Activated naive CD8-positive, alpha-beta T cell (primary cell): ENCODE measurements at regions not wholly inside any gene's neighbourhood (a gene's known extent, or its start where the extent isn't known, plus 50 kb on each side); places are given as distances from the start of the nearest gene placed in this dataset.

ENCODE experiments used
- H3K27ac Mint-ChIP-seq: one replicate; pipeline ENCODE4 v1.8.0; 2021; ENCODE audit warnings: mixed read lengths
- H3K27me3 Mint-ChIP-seq: one replicate; pipeline ENCODE4 v1.8.0; 2021; ENCODE audit warnings: mixed read lengths
- H3K36me3 Mint-ChIP-seq: one replicate; pipeline ENCODE4 v1.8.0; 2021; ENCODE audit warnings: mixed read lengths
- H3K4me1 Mint-ChIP-seq: one replicate; pipeline ENCODE4 v1.8.0; 2021; ENCODE audit warnings: low read depth, mixed read lengths
- H3K4me3 Mint-ChIP-seq: one replicate; pipeline ENCODE4 v1.8.0; 2021; ENCODE audit warnings: mild to moderate bottlenecking, mixed read lengths
- H3K9me3 Mint-ChIP-seq: one replicate; pipeline ENCODE4 v1.8.0; 2021; ENCODE audit warnings: low read depth, mixed read lengths

DNA sequence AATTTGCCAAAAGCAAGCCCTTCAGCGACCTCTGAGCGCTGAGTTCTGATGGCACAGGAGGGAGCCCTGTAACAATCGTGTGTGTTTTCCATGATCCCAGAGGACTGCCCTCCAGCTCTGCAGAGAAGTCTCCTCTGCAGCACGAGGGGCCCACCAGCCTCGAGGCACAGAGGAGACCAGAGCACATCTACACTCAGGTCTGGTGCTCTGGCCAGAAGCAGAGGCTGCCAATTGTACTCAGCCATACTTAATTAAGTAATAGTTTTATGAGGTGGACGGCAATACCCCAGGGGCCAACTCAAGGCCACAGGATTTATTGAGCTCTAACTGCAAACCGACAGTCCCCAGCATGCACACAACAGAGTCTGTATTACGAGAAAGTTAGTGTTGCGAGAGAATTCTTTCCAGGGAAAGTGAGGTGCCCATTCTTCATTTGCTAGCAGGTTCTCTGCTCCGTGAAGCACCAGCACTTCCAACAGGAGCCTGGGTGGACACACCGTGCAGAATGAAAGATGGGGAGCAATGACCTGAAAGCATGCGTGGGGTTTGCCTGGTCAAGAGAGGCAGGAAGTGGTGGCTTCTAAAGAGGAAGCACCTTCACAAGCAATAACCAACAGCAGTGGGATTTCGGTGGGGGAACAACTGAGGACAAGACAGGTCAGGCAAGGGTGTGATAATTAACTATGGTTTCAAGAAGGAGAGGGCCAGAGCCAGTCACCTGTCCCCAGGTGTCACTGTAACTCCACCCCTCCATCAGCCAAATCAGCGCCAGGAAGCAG lies 92.8 kb upstream of the FOXC1 start:
- Mint-ChIP-seq H3K27ac (no peak overlapping the region), H3K36me3 (peaks cover 5% of the 10 kb centered on the region), H3K4me1 (peaks cover 2% of the 10 kb centered on the region), H3K9me3 (no peaks in the 10 kb centered on the region), H3K27me3 (no peaks in the 10 kb centered on the region), H3K4me3 (no peak overlapping the region)

DNA sequence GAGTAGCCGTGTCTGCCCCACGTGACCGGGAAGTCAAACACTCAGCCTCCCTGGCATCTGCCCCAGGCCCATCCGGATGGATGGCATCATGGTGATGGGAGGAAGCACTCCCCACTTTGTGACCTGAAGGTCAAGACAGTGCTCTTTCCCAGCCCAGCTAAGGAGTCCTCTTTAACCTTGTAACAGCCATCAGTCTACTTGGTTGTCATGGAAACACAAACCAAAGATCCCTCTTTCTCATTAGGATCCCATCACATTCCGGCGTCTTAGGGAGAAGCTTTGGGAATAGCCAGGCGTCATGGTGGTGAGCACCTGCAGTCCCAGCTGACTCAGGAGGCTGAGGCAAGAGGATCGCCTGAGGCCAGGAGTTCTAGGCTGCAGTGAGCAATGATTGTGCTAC lies 90.9 kb upstream of the FOXC1 start:
- Mint-ChIP-seq H3K4me1 (peaks cover 4% of the 10 kb centered on the region), H3K4me3 (no peak overlapping the region), H3K9me3 (no peaks in the 10 kb centered on the region), H3K27ac (no peak overlapping the region), H3K27me3 (no peaks in the 10 kb centered on the region), H3K36me3 (peaks cover 5% of the 10 kb centered on the region)

DNA sequence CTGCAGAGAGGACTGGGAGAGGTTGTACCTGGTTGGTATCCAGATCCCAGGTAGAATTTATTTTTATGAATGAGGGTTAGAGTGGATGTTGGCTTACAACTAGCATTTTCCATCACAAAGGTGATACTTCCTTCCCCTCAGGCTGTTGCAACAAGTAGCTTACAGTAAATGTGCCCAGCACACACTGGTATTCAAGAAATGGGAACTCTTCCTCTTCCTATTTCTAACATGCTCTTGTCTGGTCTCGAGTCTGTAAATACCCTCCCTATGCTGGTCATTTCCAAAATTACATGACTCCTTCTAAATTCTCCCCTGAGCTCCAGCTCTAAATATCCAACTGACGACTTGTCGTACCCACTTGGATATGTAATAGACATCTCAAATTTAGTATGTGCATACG lies 90.1 kb upstream of the FOXC1 start:
- Mint-ChIP-seq H3K4me3 (no peak overlapping the region), H3K36me3 (peaks cover 5% of the 10 kb centered on the region), H3K27ac (no peak overlapping the region), H3K27me3 (no peaks in the 10 kb centered on the region), H3K9me3 (no peaks in the 10 kb centered on the region), H3K4me1 (peaks cover 9% of the 10 kb centered on the region)

DNA sequence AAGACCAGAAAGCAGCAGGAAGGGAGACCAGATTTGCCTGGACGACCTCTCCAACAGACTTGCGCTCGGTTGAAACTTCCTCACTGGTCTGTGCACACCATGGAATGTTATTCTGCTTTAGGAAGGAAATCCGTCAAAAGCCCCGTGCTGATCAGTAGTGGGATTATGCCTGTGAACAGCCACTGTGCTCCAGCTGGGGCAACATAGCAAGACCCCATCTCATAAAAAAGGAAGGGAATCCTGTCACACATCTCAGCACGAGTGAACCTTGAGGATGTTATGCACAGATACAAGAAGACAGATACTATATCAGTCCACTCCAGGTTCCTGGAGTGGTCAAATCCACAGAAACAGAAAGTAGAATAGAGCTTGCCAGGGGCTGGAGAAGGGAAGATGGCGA lies 86.9 kb upstream of the FOXC1 start:
- Mint-ChIP-seq H3K4me1 (peaks cover 37% of the 10 kb centered on the region), H3K4me3 (no peak overlapping the region), H3K9me3 (no peaks in the 10 kb centered on the region), H3K27me3 (no peaks in the 10 kb centered on the region), H3K36me3 (peaks cover 5% of the 10 kb centered on the region), H3K27ac (no peak overlapping the region)

DNA sequence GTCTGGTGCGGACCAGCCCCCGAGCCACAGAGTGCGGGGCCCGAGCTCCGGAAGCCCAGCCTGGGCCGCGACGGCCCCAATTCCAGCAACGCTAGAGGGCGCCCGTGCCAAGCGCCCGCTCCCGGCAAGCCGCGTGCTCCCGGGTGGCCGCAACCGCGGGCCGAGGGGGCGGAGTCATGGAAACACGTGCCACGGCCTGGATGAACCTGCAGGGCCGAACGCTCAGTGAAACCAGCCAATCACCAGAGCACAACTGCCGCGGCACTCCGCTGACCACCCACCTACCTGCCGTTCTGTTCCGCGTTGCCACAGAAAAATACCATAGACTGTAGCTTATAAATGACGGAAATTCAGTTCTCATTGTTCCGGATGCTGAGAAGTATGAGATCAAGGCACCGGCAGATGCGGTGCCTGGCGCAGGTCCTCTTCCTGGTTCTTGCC lies 85.7 kb upstream of the FOXC1 start:
- Mint-ChIP-seq H3K9me3 (no peaks in the 10 kb centered on the region), H3K36me3 (peaks cover 5% of the 10 kb centered on the region), H3K27me3 (no peaks in the 10 kb centered on the region), H3K27ac (peak overlapping the region; percentile 78), H3K4me3 (peak overlapping the region; percentile 66), H3K4me1 (peaks cover 48% of the 10 kb centered on the region)

DNA sequence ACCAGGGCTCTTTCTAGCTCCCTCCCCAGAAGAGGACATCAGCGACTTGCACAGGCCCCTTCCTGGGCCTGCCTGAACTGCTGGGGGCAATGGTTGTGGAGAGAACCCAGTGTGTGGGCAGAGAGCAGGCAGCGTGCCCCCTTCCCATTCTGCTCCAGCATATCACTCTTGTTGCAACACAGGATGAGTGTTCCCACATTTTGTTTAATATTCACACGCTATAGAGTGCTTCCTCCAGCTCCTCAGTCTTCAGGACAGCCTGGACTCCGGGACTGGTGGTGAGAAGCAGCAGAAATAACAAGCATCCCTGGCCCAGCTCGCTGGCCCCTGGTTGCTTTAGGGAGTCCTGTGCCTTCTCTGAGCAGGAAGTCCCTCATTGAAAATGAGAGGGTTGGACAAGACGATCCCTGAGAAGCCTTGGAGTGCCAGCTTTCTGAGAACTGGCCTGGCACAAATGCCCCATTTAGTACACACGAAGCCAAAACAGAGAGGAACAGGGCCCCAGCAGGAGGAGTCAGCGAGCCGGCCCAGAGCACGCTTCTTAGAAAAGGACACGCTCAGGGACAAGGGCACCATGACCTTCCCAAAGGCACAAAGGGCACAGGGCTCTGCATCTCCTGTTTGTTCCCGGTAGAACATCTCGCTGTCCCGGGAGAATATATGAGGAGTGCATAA lies 84.2 kb upstream of the FOXC1 start:
- Mint-ChIP-seq H3K27me3 (no peaks in the 10 kb centered on the region), H3K4me3 (no peak overlapping the region), H3K36me3 (peaks cover under 1% of the 10 kb centered on the region), H3K4me1 (peaks cover 62% of the 10 kb centered on the region), H3K9me3 (no peaks in the 10 kb centered on the region), H3K27ac (peak overlapping the region; percentile 52)

DNA sequence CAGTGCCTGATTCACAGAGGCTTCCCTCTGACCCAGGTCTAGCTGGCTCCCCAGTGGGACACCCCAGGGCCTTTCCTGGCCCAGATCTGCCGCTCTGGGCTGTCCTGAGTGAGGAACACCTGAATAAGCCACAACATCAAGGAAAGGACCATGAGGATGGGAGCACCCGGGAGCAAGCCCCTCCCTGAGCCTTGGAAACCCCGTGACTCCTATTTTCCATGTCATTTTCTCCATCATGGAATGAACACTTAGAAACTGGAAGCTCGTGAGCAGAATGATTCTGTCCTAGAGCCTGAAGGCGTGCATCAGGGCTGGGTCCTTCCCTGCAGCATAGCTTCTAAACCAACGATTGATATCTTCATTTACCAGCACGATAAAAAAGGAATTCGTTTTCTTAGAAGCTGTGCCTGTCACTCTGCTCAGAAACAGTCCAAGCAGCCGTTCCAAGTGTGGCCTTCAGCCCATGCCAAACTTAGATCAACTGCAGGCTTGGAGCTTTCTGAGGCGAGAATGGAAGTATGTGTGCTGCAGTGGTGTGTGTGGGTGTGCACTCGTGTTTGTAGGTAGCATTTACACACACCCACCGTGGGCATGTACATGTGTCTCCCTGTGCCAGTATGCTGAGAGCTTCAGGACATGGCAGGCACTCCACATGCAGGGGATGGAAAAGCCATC lies 83.2 kb upstream of the FOXC1 start:
- Mint-ChIP-seq H3K4me3 (no peak overlapping the region), H3K9me3 (no peaks in the 10 kb centered on the region), H3K27ac (peak overlapping the region; percentile 59), H3K27me3 (no peaks in the 10 kb centered on the region), H3K36me3 (no peaks in the 10 kb centered on the region), H3K4me1 (peaks cover 66% of the 10 kb centered on the region)

DNA sequence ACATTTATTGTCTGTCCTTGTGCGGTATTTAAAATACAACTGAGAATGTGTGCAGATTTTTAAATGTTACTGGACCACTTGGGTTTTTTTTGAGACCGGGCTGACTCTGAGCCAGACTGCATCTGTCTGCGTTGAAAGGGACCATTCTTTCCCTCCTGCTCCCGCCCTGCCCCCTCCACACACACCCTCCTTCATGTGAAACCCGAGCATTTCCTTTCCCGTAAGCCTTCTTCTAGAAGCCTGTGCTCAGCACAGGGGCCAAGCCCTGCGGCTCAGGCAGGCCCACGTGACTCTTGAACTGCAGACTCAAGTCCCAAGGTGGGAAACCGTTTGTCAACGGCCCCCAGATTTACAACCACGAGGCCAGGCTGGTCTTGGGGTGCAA lies 82.7 kb upstream of the FOXC1 start:
- Mint-ChIP-seq H3K4me3 (no peak overlapping the region), H3K9me3 (no peaks in the 10 kb centered on the region), H3K4me1 (peaks cover 69% of the 10 kb centered on the region), H3K36me3 (no peaks in the 10 kb centered on the region), H3K27ac (peak overlapping the region; percentile 59), H3K27me3 (no peaks in the 10 kb centered on the region)

DNA sequence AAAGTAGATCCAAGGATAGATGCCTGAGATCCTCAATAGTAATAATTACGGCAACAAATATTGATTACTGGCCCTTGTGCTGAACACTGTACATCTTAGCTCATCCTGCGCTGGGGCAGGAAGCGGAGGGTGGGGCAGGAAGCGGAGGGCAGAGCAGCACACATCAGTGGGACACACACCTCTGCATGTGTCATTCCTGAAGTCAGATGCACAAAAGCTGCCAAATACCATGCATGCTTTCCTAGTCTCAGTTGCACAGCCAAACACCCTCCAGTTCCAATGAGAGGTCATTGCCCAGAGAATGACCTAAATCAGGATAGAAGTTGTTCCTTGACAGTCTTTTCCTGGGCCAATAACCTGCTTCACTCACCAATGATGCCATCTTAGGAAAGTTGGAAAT lies 74.4 kb upstream of the FOXC1 start:
- Mint-ChIP-seq H3K9me3 (no peaks in the 10 kb centered on the region), H3K27me3 (no peaks in the 10 kb centered on the region), H3K27ac (peak overlapping the region; percentile 77), H3K4me1 (peaks cover 41% of the 10 kb centered on the region), H3K4me3 (peak overlapping the region; percentile 63), H3K36me3 (no peaks in the 10 kb centered on the region)

DNA sequence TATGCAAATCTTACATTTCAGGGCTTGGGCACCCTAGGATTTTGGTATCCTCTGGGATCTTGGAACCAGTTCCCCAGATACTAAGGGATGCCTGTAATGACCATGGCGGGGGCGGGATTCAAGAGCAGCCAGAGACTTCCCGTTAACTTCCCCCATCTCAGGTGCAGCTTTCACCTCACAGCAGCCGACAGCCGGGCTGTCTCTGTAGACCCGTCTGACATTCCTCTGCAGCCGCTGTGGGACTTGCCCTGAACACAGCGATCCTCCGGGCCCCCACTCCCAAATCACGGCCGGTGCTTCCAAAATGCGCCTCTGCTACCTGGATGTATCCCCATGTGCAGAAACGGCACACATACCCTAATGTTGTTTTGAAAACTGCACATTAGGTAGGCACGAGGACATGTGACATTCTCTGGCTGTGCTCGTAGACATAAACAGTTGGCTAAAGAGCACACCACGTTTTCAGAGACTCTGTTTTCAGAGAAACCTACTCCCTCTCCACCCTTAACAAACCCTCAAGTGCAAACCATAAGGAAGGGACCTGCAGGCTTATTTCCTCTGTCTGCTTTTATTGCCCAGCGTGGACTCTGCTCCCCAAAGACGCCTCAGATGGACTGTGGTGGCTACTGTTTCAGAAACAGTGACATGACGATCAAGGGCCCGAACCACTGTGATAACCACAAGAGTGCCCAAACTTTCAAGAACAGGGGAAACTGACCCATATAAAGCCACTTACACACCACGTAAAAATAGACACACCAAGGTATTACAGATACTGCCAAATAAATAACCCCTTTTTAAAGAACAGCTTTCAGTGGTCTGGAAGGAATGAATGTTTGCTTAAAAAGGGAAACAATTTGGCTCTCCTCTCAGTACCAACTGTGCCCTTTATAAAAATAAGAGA lies 72.9 kb upstream of the FOXC1 start:
- Mint-ChIP-seq H3K9me3 (no peaks in the 10 kb centered on the region), H3K27ac (peak overlapping the region; percentile 68), H3K36me3 (no peaks in the 10 kb centered on the region), H3K4me1 (peaks cover 36% of the 10 kb centered on the region), H3K27me3 (no peaks in the 10 kb centered on the region), H3K4me3 (peak overlapping the region; percentile 51)

DNA sequence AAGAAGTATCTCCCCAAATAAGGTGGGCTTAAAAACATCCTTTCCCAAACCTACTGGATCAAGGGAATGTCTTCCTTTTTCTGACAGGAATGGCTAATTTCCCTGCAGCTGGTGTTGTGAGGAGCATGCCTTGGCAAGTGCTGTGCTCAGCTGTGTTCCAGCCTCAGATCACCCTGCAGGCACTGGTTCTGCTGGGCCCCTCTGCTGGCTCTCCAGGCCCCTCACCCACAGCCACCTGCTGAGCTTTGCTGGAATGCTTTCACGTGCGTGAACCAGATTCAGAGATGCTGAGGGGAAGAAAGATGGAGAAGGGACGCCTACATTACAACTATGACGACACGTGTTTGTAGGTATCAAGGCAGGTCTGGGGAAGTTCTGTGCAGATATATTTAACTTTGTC lies 71.3 kb upstream of the FOXC1 start:
- Mint-ChIP-seq H3K9me3 (no peaks in the 10 kb centered on the region), H3K4me1 (peaks cover 32% of the 10 kb centered on the region), H3K4me3 (no peak overlapping the region), H3K27me3 (no peaks in the 10 kb centered on the region), H3K27ac (no peak overlapping the region), H3K36me3 (peaks cover 3% of the 10 kb centered on the region)

DNA sequence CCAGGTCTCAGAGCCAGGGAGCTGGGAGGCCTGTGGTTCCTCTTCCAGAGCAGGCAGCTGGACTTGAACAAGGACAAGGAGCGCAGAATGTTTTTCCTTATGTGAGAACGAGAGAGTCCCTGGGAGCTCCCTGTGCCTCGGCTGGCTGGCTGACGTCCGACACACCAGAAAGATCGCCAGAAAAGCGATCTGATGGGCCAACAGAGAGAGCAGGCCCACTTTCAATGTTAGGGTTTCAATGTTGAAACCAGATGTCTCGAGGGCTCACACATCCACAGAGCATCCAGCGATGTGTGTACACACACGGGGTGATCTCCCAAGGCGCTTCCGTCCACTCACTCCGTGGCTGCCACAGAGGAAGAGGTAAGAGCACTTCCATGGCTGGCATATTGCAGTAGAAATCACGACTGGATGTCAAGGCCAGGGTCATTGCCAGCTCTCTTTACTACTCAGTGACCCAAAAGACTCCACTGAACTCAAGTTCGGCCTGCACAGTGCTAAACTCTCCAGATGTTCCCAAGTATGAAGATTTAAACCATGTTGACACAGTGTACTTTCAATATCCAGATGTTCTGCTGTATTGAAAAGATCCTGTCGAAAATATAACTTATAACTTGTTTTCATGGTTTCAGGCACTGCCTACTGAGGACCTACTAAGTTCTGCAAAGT lies 70.8 kb upstream of the FOXC1 start:
- no peaks in the 10 kb centered on the region for H3K9me3 Mint-ChIP-seq
- H3K36me3 Mint-ChIP-seq = peaks cover 8% of the 10 kb centered on the region
- no peaks in the 10 kb centered on the region for H3K27me3 Mint-ChIP-seq
- H3K4me3 Mint-ChIP-seq = no peak overlapping the region
- H3K27ac Mint-ChIP-seq = no peak overlapping the region
- peaks cover 32% of the 10 kb centered on the region for H3K4me1 Mint-ChIP-seq

DNA sequence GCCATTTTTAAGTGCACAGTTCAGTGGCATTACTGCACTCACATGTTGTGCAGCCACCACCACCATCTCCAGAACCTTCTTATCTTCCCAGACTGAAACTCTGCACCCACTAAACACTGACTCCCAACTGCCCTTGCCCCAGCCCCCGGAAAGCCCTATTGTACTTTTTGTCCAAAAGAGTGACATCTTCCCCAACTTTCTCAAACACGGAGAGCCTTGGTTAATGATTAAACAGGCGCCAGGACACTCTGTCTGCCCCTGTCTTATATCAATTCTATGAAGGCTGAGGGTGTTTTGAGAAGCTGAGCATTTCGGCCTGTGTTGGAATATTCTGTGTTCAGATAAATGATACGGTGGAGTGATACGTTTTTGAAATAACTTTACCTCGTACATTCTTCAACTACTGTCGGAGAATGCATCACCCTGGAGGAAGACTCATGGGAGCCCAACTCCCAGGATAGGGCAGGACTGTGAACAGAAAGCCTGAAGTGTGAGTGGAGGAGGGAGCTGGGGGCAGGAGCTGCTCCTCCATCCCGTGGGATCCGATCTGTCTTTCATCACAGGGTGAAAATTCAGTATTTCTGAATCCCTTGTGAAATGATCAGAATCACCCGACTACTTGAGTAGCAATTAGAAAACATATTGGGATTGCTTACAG lies 68.7 kb upstream of the FOXC1 start:
- no peak overlapping the region for H3K4me3 Mint-ChIP-seq
- H3K27me3 Mint-ChIP-seq = no peaks in the 10 kb centered on the region
- peaks cover 25% of the 10 kb centered on the region for H3K4me1 Mint-ChIP-seq
- no peaks in the 10 kb centered on the region for H3K9me3 Mint-ChIP-seq
- peak overlapping the region; percentile 52 for H3K27ac Mint-ChIP-seq
- peaks cover 14% of the 10 kb centered on the region for H3K36me3 Mint-ChIP-seq

DNA sequence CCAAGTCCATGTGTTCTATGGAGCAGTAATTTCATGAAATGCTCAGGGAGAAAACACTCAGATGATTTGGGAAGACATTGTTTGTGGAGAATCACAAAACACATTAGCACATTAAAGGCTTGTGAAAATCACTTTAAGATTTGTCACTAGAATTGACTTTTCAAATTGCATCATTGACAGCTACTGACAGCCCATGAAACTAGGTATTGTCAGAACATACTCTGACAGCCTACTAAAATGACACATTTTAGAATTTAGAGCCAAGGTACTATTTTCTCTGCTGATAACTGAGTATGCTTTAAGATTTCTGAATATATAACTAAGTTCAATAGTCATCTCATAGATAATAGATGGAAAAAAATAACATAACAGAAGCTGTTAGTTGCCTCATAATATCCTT lies 67.4 kb upstream of the FOXC1 start:
- Mint-ChIP-seq H3K27me3 (no peaks in the 10 kb centered on the region), H3K36me3 (peaks cover 14% of the 10 kb centered on the region), H3K4me1 (peaks cover 15% of the 10 kb centered on the region), H3K27ac (no peak overlapping the region), H3K9me3 (no peaks in the 10 kb centered on the region), H3K4me3 (no peak overlapping the region)
